ENCODE measurements at regions not wholly inside any gene's neighbourhood (a gene's known extent, or its start where the extent isn't known, plus 50 kb on each side); places are given as distances from the start of the nearest gene placed in this dataset.

DNA sequence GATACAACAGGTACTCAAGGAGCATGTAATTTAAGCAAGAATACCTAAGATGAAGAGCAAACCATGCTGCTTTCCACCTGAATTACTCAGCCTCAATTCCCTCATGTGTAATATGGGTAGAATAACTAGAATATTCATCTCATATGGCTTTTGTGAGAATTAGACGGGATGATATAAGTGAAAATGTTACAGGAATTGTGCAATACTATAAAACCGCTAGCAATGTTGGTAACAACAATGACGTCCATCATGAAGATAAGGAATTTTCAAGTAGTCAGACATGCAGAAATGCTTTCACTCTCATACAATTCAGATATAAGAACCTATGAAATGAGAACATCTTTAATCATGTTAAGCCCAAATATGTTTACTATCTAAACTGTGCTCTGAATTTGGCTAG lies 2106.6 kb upstream of the CELF4 start:
- H3K4me1 ChIP-seq (ENCODE audit: insufficient read depth, low read length): no peaks in the 10 kb centered on the region
- H3K9me3 ChIP-seq (ENCODE audit: low read length): no peaks in the 10 kb centered on the region
- POLR2A ChIA-PET: no interaction called here
- Mint-ChIP-seq H3K4me3 (no peak overlapping the region), H3K27ac (no peak overlapping the region), H3K27me3 (no peaks in the 10 kb centered on the region), H3K9me3 (peaks cover 5 to 39% (median 13%) of the 10 kb centered on the region in 5 donors), H3K36me3 (no peaks in the 10 kb centered on the region), H3K4me1 (no peaks in the 10 kb centered on the region)
- no peak overlapping the region for H3K4me3 ChIP-seq (ENCODE audit: low read length)
- CTCF ChIA-PET: no interaction called here
- no peaks in the 10 kb centered on the region for H3K36me3 ChIP-seq (ENCODE audit: insufficient read depth, low read length)
- DNase-seq: no peak
- no peaks in the 10 kb centered on the region for H3K27me3 ChIP-seq (ENCODE audit: insufficient read depth, low read length, poor library complexity, severe bottlenecking)
- H3K27ac ChIP-seq (ENCODE audit: low read depth, low read length): no peak overlapping the region

DNA sequence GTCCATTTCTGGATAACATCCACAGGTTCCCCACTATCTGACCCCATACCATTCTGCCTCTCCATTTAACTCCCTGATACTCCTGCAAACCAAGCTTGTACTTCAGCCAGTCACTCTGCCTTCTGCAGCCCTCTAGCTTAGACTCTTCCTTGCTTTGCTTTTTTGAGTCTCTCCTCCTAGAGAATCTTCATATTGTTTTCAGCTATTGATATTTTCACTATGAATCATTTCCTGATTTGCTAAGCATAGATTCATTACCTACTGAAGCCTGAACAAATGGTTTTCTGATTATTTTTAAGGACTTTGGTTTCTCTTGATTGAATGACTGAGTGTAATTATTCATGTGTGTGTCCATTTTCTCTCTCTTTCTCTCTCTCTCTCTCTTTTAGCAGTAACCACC lies 2102.3 kb upstream of the CELF4 start:
- Mint-ChIP-seq H3K4me3 (no peak overlapping the region), H3K27ac (no peak overlapping the region), H3K9me3 (peaks cover 6 to 51% (median 13%) of the 10 kb centered on the region in 5 donors), H3K27me3 (no peaks in the 10 kb centered on the region), H3K4me1 (no peaks in the 10 kb centered on the region), H3K36me3 (no peaks in the 10 kb centered on the region)
- H3K27me3 ChIP-seq (ENCODE audit: insufficient read depth, low read length, poor library complexity, severe bottlenecking): no peaks in the 10 kb centered on the region
- no peaks in the 10 kb centered on the region for H3K9me3 ChIP-seq (ENCODE audit: low read length)
- no peaks in the 10 kb centered on the region for H3K4me1 ChIP-seq (ENCODE audit: insufficient read depth, low read length)
- no peaks in the 10 kb centered on the region for H3K36me3 ChIP-seq (ENCODE audit: insufficient read depth, low read length)
- ChIA-PET CTCF (no interaction called here), POLR2A (no interaction called here)
- H3K4me3 ChIP-seq (ENCODE audit: low read length): no peak overlapping the region
- no peak overlapping the region for H3K27ac ChIP-seq (ENCODE audit: low read depth, low read length)
- DNase-seq: no peak

GRCh38 chr18:39666541-39666940 lies 2100.9 kb upstream of the CELF4 start:
- no peak overlapping the region for H3K27ac ChIP-seq (ENCODE audit: low read depth, low read length)
- H3K36me3 Mint-ChIP-seq: no peaks in the 10 kb centered on the region

GRCh38 chr18:39661856-39662366 lies 2096.3 kb upstream of the CELF4 start:
- no peaks in the 10 kb centered on the region for H3K4me1 Mint-ChIP-seq

More at GRCh38 chr18:39666541-39666940, 2100.9 kb upstream of the CELF4 start:
- Histone ChIP-seq H3K4me3 (ENCODE audit: low read length) (no peak overlapping the region), H3K4me1 (ENCODE audit: insufficient read depth, low read length) (no peaks in the 10 kb centered on the region), H3K9me3 (ENCODE audit: low read length) (no peaks in the 10 kb centered on the region), H3K36me3 (ENCODE audit: insufficient read depth, low read length) (no peaks in the 10 kb centered on the region), H3K27me3 (ENCODE audit: insufficient read depth, low read length, poor library complexity, severe bottlenecking) (no peaks in the 10 kb centered on the region)
- Mint-ChIP-seq H3K4me3 (no peak overlapping the region), H3K27me3 (no peaks in the 10 kb centered on the region), H3K4me1 (no peaks in the 10 kb centered on the region), H3K27ac (no peak overlapping the region), H3K9me3 (peaks cover 9 to 45% (median 16%) of the 10 kb centered on the region in 5 donors)
- CTCF ChIA-PET: no interaction called here
- no peak for DNase-seq
- POLR2A ChIA-PET: no interaction called here

DNA sequence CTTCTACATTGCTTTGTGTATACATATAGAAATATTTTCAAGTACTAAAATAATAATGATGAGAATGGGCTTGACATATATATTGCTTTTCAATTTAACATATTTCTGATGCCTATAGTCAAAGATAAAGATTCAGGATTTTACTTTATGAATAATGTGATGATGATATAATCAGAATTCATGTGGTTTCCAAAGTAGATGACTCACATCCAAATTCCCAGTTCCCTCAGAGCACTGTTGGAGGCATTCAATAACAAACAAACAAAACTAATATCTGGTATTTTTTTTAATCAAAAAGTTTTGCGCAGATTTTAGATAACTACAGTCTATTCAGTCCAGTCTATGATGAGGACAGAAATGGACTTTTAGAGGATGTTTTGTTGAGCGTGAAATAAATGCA lies 2094.5 kb upstream of the CELF4 start:
- Histone ChIP-seq H3K27me3 (ENCODE audit: insufficient read depth, low read length, poor library complexity, severe bottlenecking) (no peaks in the 10 kb centered on the region), H3K9me3 (ENCODE audit: low read length) (no peaks in the 10 kb centered on the region), H3K4me1 (ENCODE audit: insufficient read depth, low read length) (no peaks in the 10 kb centered on the region), H3K36me3 (ENCODE audit: insufficient read depth, low read length) (no peaks in the 10 kb centered on the region), H3K4me3 (ENCODE audit: low read length) (no peak overlapping the region), H3K27ac (ENCODE audit: low read depth, low read length) (no peak overlapping the region)
- ChIA-PET CTCF (no interaction called here), POLR2A (no interaction called here)
- peaks cover 3 to 37% (median 8%) of the 10 kb centered on the region in 5 donors for H3K9me3 Mint-ChIP-seq
- no peaks in the 10 kb centered on the region for H3K4me1 Mint-ChIP-seq
- no peaks in the 10 kb centered on the region for H3K36me3 Mint-ChIP-seq
- H3K4me3 Mint-ChIP-seq: no peak overlapping the region
- H3K27ac Mint-ChIP-seq: no peak overlapping the region
- H3K27me3 Mint-ChIP-seq: no peaks in the 10 kb centered on the region
- no peak for DNase-seq

More at GRCh38 chr18:39661856-39662366, 2096.3 kb upstream of the CELF4 start:
- Histone ChIP-seq H3K27me3 (ENCODE audit: insufficient read depth, low read length, poor library complexity, severe bottlenecking) (no peaks in the 10 kb centered on the region), H3K36me3 (ENCODE audit: insufficient read depth, low read length) (no peaks in the 10 kb centered on the region), H3K27ac (ENCODE audit: low read depth, low read length) (no peak overlapping the region), H3K4me1 (ENCODE audit: insufficient read depth, low read length) (no peaks in the 10 kb centered on the region), H3K9me3 (ENCODE audit: low read length) (no peaks in the 10 kb centered on the region), H3K4me3 (ENCODE audit: low read length) (no peak overlapping the region)
- H3K9me3 Mint-ChIP-seq: peaks cover 7 to 34% (median 8%) of the 10 kb centered on the region in 5 donors
- no peak for DNase-seq
- ChIA-PET POLR2A (no interaction called here), CTCF (no interaction called here)
- no peaks in the 10 kb centered on the region for H3K27me3 Mint-ChIP-seq
- no peak overlapping the region for H3K27ac Mint-ChIP-seq
- no peak overlapping the region for H3K4me3 Mint-ChIP-seq
- no peaks in the 10 kb centered on the region for H3K36me3 Mint-ChIP-seq

GRCh38 chr18:39655341-39655740 lies 2089.7 kb upstream of the CELF4 start:
- no peak overlapping the region for H3K4me3 ChIP-seq (ENCODE audit: low read length)
- H3K36me3 ChIP-seq (ENCODE audit: insufficient read depth, low read length): no peaks in the 10 kb centered on the region
- no peak for DNase-seq
- H3K9me3 Mint-ChIP-seq: peaks cover 2 to 31% (median 6%) of the 10 kb centered on the region in 5 donors
- H3K27ac ChIP-seq (ENCODE audit: low read depth, low read length): no peak overlapping the region
- H3K9me3 ChIP-seq (ENCODE audit: low read length): no peaks in the 10 kb centered on the region
- POLR2A ChIA-PET: no interaction called here
- H3K4me3 Mint-ChIP-seq: no peak overlapping the region
- H3K36me3 Mint-ChIP-seq: no peaks in the 10 kb centered on the region
- CTCF ChIA-PET: no interaction called here
- H3K27ac Mint-ChIP-seq: no peak overlapping the region
- H3K27me3 ChIP-seq (ENCODE audit: insufficient read depth, low read length, poor library complexity, severe bottlenecking): no peaks in the 10 kb centered on the region
- no peaks in the 10 kb centered on the region for H3K4me1 ChIP-seq (ENCODE audit: insufficient read depth, low read length)
- H3K27me3 Mint-ChIP-seq: no peaks in the 10 kb centered on the region
- H3K4me1 Mint-ChIP-seq: no peaks in the 10 kb centered on the region

GRCh38 chr18:39653221-39653620 lies 2087.6 kb upstream of the CELF4 start:
- Histone ChIP-seq H3K4me3 (ENCODE audit: low read length) (no peak overlapping the region), H3K36me3 (ENCODE audit: insufficient read depth, low read length) (no peaks in the 10 kb centered on the region), H3K27ac (ENCODE audit: low read depth, low read length) (no peak overlapping the region), H3K4me1 (ENCODE audit: insufficient read depth, low read length) (no peaks in the 10 kb centered on the region), H3K9me3 (ENCODE audit: low read length) (no peaks in the 10 kb centered on the region), H3K27me3 (ENCODE audit: insufficient read depth, low read length, poor library complexity, severe bottlenecking) (no peaks in the 10 kb centered on the region)
- Mint-ChIP-seq H3K4me3 (no peak overlapping the region), H3K4me1 (no peaks in the 10 kb centered on the region), H3K36me3 (no peaks in the 10 kb centered on the region), H3K27me3 (no peaks in the 10 kb centered on the region), H3K27ac (no peak overlapping the region), H3K9me3 (peaks cover 3 to 32% (median 8%) of the 10 kb centered on the region in 5 donors)
- POLR2A ChIA-PET: no interaction called here
- CTCF ChIA-PET: no interaction called here
- no peak for DNase-seq

DNA sequence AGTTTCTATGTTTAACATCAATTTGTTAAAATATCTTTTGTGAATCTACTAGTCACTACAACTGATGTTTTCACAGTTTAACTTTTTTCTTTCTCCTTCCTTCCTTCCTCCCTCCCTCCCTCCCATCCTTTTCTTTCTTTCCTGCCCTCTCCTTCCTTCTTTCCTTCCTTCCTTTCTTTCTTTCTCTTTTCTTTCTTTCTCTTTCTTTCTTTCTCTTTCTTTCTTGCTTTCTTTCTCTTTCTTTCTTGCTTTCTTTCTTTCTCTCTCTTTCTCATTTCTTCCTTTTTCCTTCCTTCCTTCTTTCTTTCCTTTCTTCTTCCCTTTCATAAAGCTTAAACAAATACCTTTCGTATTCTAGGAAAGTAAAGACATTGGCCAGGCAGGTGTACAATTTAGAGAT lies 2083.0 kb upstream of the CELF4 start:
- Mint-ChIP-seq H3K9me3 (peaks cover 3 to 33% (median 10%) of the 10 kb centered on the region in 5 donors), H3K4me1 (no peaks in the 10 kb centered on the region), H3K4me3 (no peak overlapping the region), H3K36me3 (no peaks in the 10 kb centered on the region), H3K27me3 (no peaks in the 10 kb centered on the region), H3K27ac (no peak overlapping the region)
- POLR2A ChIA-PET: no interaction called here
- Histone ChIP-seq H3K4me1 (ENCODE audit: insufficient read depth, low read length) (no peaks in the 10 kb centered on the region), H3K27ac (ENCODE audit: low read depth, low read length) (no peak overlapping the region), H3K36me3 (ENCODE audit: insufficient read depth, low read length) (no peaks in the 10 kb centered on the region), H3K27me3 (ENCODE audit: insufficient read depth, low read length, poor library complexity, severe bottlenecking) (no peaks in the 10 kb centered on the region), H3K9me3 (ENCODE audit: low read length) (no peaks in the 10 kb centered on the region), H3K4me3 (ENCODE audit: low read length) (no peak overlapping the region)
- CTCF ChIA-PET: no interaction called here
- no peak for DNase-seq

Measured in CD8-positive, alpha-beta memory T cell (primary cell).